Hepatocyte (in vitro differentiated cells): ENCODE measurements at regions not wholly inside any gene's neighbourhood (a gene's known extent, or its start where the extent isn't known, plus 50 kb on each side); places are given as distances from the start of the nearest gene placed in this dataset.

Source experiments
- EZH2phosphoT487 ChIP-seq: fragments of 200-600 bp; sonication (generic); IDR thresholded peaks from one replicate; pipeline ENCODE4 v1.6.1; 2018; ENCODE audit warnings: antibody characterized with exemption, mild to moderate bottlenecking, low read depth, moderate library complexity; ENCODE audit not compliant: unreplicated experiment, severe bottlenecking
- TF ChIP-seq, protein P1 (sequence below): fragments of 200-600 bp; sonication (generic); IDR thresholded peaks from 2 replicates; pipeline ENCODE4 v1.5.1; 2016; ENCODE audit warnings: antibody characterized with exemption, mild to moderate bottlenecking; ENCODE audit not compliant: poor library complexity

DNA sequence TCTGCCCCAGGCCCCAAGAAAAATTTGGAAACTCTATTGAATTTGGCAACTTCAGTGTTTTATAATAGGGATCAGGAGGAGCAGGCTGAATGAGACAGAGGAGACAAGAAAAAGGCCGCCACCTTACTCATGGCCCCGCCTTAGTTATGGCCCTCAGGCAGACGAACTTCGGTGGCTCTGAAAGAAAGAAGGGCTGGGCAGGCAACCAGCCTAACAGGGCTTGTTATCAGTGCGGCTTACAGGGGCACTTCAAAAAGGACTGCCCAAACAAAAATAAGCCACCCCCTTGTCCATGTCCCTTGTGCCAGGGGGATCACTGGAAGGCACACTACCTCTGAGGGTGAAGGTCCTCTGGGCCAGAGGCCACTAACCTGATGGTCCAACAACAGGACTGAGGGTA, 146.3 kb upstream of the ATF7IP start:
- TF ChIP-seq, protein P1, sequence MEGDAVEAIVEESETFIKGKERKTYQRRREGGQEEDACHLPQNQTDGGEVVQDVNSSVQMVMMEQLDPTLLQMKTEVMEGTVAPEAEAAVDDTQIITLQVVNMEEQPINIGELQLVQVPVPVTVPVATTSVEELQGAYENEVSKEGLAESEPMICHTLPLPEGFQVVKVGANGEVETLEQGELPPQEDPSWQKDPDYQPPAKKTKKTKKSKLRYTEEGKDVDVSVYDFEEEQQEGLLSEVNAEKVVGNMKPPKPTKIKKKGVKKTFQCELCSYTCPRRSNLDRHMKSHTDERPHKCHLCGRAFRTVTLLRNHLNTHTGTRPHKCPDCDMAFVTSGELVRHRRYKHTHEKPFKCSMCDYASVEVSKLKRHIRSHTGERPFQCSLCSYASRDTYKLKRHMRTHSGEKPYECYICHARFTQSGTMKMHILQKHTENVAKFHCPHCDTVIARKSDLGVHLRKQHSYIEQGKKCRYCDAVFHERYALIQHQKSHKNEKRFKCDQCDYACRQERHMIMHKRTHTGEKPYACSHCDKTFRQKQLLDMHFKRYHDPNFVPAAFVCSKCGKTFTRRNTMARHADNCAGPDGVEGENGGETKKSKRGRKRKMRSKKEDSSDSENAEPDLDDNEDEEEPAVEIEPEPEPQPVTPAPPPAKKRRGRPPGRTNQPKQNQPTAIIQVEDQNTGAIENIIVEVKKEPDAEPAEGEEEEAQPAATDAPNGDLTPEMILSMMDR: no peak
- TF ChIP-seq EZH2phosphoT487: no peak
